ENCODE measurements at regions not wholly inside any gene's neighbourhood (a gene's known extent, or its start where the extent isn't known, plus 50 kb on each side); places are given as distances from the start of the nearest gene placed in this dataset.

GRCh38 chr1:94342416-94342815 lies 75.8 kb upstream of the ABCD3 start:
- no peak for TF ChIP-seq CTCF (IDR thresholded peaks at IDR 0.05 in 4 of 5, conservative IDR thresholded peaks at IDR 0.05 in 1 of 5)
- TF ChIP-seq POLR2A (IDR thresholded peaks at IDR 0.05) = no peak

All from gastrocnemius medialis (tissue), 4 donors.